Activated CD4-positive, alpha-beta T cell treated with anti-CD3 and anti-CD28 coated beads, Interleukin-10, Interleukin-2, amounts not matched to agents 100 ng/mL and 50 ng/mL, durations not matched to agents 16 hours and 8 hours (primary cell): ENCODE measurements at regions not wholly inside any gene's neighbourhood (a gene's known extent, or its start where the extent isn't known, plus 50 kb on each side); places are given as distances from the start of the nearest gene placed in this dataset.
A peak's percentile ranks its signal among the peaks of the same experiment; 100 is the strongest.
"Not testable (repeated sequence)": the region's sequence is repeated elsewhere in the genome, so short reads cannot be mapped to it uniquely, and the experiment has no call there.

Source experiments
- DNase-seq: peaks from one replicate; pipeline ENCODE4 v3.0.0-alpha.2; 2020

DNA sequence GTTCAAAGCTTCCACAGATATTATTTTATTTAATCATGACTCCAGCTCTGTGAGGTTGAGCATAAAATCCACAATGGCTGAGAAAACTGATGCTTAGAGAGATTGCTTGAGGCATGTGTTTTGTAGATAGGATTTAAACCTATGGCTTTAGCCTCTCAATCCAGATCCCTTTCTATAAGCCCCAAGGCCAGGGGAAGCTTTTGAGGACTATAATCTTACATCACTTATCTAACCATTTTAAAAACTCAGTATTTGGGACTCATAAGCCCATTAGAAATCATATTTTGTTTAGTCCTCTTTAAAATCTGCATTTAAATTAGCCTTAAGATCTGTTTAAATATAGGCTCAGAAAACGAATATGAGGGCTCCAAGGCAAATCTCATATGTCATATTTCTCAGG, 135.4 kb upstream of the SERPINE2 start:
- no peak for DNase-seq

DNA sequence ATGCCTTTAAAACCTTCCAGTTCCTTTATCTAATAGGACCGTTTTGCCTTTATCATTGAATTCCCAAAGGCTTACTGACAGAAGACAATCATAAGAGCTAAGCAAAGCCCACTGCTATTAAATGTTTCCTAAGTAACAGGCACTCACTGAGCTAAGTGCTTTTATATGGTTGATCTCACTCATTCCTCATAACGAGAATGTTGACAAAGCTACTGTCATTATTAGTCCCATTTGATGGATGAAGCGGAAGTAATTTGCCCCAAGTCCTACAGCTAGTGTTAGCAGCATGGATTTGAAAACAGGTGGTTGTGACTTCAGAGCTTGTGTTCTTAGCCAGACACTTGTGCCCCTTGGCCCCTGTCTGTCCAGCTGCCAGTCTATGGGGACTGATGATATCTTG, 134.8 kb upstream of the SERPINE2 start:
- no peak for DNase-seq

DNA sequence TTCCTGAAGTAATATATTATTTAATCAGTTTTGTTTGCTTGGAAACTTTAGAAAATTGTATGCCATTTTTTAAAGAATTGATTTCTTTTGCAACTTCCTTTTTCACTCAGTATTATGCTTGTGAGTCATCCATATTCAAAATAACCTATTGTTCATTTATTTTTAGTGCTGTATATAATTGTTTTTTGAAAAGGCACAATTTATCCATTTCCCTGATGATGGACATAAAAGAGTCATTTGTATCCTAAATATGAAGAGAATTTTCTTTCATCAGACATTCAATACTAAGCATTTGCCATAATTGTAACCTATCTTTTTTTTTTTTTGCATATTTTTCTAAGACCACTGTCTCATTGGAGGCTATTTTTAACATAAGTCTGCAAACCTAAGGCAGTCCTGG, 134.1 kb upstream of the SERPINE2 start:
- DNase-seq = no peak

DNA sequence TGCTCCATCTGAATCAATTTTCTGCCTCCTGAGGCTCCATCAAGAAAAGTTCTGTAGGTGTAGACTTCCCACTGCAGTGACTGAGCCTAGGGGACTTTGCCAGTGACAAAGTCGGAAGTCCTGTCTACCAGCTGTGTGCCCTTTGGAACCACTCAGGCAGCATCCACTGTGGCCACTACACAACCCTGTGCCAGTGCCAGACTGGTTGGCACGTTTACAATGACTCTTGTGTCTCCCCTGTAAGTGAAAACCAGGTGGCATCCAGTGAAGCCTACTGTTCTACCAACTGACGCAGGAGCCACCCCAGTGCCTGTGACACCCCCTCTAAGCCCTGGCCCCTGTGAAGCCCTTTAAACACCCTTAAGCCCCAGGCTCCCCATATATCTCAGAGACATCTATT, 132.1 kb upstream of the SERPINE2 start:
- DNase-seq = no peak

DNA sequence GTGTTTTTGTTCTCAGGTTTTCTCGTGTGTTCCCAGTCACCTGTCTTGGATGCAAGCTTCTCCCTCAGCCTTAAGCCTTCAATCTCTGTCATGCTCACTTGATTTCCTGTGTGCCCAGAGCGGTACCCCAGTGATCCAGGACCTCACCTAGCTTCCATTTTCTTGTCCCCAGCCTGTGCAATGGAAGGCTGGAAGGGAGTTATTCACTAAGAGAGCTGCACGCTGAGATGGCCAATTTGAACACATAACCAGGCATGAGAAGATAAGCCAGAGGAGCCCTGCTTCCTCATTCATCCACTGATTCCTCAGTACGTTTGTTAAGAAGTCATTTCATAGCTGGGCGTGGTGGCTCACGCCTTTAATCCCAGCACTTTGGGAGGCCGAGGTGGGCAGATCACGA, 130.8 kb upstream of the SERPINE2 start:
- no peak for DNase-seq

DNA sequence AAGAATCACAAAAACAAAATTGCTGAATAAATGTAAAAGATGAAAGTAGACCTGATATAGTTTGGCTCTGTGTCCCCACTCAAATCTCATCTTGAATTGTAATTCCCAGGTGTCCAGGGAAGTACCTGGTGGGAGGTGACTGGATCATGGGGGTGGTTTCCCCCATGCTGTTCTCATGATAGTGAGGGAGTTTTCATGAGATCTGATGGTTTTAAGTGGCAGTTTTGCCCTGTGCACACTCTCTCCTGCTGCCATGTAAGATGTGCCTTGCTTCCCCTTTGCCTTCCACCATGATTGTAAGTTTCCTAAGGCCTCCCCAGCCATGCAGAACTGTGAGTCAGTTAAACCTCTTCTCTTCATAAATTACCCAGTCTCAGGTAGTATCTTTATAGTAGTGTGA, 128.7 kb upstream of the SERPINE2 start:
- not testable (repeated sequence) for DNase-seq

DNA sequence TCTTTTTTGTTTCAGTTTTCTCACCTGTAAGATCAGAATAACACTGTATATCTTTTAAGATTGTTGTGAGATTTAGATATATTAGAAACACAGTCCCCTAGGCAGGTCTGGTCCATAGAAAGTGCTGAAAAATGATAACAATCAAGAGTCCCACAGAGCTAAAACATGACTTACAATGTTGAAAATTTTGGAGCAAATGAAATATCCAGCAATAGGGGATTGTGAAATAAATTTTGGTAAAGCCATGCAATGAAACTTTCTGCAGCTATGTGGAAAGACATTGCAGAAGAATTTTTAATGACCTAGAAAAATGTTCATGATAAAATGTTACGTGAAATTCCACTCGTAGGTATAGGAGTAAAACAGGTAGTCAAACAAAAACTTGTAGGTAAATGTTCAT, 127.6 kb upstream of the SERPINE2 start:
- DNase-seq = no peak

DNA sequence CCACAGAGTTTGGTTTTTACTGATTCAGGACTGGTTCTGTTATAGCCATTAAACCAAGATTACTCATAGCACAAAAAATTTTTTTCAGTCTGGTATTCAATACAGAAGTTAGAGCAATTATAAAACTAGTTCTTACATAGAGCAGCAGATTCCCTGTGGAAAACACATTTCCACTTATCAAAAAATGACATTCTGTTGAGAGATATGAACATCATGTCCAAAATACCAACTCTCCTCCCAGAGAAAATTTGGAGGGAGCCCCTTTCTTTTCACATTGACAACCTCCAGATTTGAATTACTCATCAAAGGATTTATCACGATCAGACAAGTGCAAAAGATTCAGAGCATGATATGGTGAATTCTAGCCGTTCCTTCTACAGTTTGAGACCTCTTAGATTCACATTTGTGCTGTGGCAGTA, 126.8 kb upstream of the SERPINE2 start:
- DNase-seq = peak; percentile 31

DNA sequence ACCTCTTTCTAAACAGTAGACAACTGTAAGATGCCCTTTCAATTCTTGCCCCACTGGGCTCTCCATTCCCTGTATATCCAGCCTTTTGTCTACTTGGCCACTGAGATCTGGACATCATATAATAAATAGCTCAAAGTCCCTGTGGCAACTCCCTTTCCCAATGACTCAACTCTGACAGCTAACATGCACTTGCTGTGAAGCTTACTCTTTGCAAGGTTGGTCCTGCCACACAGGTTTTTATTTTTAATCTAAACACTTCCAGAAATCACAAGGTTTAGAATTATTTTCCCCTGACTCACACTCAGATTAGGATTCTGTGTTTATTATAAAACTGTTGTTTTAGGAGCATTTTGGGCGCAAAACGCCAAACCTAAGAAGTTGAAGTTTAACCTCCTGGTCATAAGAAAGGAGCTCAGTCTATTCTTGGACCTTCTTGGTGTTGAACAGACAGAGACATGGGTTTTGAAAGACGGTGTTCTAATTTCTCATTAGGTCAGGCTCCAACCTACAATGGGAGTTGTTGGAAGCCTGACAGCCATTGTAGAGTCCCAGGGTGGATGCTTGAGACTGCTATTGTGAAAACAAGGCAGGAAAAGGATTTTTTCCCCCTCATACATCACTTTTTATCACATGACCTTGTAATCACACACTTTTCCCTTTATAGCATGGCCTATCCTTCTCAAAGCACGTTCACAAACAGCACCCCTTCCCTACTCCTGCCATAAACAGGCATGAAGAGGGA, 124.7 kb upstream of the SERPINE2 start:
- DNase-seq = no peak

DNA sequence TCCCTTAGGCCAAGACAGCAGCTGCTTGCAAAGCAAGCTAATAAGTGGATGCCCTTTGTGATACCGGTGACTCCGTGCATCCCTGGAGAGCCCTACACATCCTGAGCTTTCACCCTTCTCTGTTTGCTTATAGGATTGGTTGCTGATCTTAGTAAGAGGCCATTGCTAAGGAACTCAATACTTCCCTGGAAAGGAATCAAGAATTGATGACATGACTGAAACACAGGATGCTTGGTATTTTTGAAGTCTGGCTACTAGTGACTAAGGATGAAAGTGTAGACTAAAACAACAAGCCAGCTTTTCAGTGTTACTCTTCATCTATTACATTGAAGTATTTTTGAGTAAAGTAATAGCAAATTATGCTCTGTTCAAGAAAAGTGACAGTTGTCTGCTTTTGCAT, 123.0 kb upstream of the SERPINE2 start:
- DNase-seq = peak; percentile 14

DNA sequence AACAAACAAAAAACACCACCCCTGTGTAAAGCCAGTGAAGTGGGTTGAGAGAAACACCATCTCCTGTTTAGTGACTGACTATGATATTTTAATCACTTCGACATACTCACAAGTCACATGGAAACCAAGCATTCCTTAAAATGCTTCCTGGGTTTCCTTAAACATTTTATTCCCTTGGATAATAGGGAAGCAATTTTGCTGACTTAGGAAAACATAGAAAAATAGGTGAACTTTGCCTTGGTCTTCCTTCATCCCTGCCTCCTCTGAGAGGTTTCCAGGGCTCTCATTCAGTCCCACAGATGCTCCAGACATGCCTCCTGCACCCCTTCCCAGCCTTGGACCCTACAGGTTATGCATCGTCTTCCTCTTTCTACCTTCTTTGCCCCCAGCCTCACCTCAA, 122.6 kb upstream of the SERPINE2 start:
- no peak for DNase-seq

DNA sequence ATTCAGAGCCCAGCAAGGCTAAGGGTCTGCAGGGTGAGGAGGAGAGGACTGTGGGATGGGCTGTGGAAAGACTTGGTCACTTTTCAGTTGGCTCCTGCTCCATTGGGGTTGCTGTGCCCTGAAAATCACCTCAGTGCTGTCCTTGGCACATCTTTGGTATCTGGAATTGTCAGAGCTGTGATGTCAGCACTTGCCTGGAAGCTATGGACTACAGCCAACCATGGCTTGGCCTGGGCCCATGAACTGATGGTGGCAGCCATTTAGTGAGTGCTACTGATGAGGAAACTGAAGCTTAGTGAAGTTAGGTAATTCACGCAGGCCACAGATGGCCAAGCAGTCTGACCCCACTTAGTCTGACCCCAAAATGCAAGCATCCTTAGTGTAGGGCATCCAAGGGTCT, 121.8 kb upstream of the SERPINE2 start:
- no peak for DNase-seq

DNA sequence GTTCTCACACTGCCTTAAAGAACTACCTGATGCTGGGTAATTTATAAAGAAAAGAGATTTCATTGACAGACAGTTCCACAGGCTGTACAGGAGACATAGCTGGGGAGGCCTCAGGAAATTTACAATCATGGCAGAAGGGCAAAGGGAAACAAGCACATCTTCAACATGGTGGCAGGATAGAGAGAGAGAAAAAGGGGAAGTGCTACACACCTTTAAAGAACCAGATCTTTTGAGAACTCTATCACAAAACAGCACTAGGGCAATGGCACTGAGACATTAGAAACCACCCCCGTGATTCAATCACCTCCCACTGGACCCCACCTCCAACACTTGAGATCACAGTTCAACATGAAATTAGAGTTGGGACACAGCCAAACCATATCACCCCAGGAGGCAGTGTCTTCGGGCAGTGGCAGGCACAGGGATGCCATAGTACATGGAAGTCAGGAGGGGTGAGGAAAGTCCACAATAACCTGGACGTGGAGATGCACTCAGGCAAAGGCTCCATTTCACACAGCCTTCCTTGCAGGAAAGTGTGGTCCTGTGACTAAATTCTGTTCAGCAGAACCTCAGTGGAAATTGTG, 120.4 kb upstream of the SERPINE2 start:
- no peak for DNase-seq

DNA sequence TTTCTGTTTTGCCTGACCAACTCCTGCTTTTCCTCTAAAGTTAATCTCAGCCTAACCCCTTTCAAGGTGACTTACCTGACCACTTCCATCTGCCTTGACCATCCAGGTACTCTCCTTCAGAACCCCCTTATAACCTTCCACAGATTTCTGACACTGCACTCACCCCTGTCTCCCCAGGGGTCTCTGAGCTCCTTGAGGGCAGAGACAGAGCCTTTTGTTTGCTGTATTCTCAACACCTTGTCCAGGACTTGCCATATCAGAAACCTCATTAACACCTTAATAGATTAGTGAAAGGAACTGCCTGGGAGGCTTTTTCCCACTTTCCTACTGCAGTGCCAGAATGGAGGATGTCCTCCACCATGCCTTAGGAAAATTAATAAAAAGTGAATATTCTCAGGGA, 119.7 kb upstream of the SERPINE2 start:
- no peak for DNase-seq

DNA sequence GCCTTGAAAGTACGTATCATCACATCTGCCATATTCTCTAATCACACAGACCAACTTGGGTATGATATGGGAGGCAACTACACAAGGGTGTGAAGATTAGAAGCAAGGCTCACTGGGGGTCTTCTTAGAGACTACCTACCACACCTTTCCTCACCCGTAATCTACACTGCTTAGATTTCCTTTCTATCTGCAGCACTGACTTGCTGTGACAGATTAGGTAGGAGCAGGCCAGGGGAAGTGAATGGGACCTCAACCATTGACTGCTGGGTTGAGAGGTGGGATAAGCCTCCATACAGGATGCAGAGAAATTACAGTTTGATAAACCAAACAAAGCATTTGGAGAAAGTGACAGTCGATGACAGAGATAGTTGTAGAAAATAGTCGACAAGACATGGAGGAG, 119.0 kb upstream of the SERPINE2 start:
- DNase-seq = no peak

DNA sequence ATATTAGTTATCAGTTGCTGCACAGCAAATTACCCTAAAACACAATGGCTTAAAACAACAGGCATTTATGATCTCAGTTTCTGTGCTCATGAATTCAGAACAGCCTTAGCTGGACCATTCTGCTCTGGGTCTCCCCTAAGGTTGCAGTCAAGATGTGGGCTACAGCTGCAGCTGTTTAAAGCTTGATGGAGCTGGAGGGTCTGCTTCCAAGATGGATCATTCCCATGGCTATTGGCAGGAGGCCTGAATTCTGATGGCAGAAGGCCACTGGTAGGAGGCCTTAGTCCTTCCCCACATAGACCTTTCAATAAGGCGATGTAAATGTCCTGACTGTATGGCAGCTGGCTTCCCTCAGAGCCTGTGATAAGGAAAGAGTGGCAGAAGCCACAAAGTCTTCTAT, 118.6 kb upstream of the SERPINE2 start:
- no peak for DNase-seq

DNA sequence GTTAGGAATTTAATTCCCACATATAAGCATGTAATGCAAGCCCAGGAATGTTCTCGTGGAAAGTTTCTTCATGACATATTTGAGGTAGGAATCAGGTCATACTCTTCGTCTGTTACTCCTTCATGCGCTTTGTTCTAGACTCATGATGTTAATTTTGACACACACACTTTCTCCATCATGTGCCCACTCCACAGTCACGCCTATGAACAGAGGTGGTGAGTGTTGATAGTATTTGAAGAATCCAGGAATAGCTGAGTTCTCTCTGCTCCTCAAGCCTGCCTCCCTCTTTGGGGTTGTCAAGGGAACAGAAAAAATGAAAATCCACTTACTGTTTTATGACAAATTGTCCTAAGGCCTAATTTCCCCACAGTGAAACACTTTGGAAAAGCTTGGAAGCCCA, 117.3 kb upstream of the SERPINE2 start:
- DNase-seq = no peak

DNA sequence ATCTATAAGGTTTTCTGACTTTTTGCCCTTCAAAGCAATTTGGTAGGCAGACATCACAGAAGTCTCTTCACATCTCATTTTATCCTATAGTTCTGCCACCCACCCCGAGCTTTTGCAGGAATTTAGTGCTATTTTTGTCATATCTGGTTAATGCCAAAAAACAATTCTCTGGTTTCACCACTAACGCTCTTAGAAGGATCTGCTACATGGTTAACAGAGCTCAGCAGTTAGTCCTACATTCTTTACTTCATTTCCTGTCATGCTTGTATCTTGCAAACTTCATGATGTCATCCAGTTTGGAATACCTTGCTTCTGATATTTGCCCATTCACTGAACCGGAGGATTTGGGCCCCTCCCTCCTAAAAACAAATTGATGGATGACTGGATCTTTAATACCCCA, 116.8 kb upstream of the SERPINE2 start:
- DNase-seq = no peak

DNA sequence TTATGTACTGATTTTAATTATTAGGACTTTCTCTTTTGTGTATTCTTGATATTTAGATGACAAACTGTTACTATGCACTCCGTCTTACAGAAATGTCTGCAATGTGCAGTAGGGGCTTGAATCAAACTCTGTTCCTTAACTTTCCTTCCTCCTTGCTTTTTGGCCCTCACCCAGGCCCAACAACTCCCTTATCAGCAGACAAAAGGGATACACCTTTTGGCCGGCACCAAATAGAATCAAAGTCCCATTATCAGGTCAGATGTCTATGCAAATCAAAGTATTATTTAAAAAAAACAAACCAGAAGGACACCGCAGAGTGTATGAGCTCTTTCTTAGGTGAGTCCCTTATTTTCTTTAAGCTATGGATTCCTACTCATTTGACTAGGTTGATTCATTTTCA, 116.3 kb upstream of the SERPINE2 start:
- no peak for DNase-seq

DNA sequence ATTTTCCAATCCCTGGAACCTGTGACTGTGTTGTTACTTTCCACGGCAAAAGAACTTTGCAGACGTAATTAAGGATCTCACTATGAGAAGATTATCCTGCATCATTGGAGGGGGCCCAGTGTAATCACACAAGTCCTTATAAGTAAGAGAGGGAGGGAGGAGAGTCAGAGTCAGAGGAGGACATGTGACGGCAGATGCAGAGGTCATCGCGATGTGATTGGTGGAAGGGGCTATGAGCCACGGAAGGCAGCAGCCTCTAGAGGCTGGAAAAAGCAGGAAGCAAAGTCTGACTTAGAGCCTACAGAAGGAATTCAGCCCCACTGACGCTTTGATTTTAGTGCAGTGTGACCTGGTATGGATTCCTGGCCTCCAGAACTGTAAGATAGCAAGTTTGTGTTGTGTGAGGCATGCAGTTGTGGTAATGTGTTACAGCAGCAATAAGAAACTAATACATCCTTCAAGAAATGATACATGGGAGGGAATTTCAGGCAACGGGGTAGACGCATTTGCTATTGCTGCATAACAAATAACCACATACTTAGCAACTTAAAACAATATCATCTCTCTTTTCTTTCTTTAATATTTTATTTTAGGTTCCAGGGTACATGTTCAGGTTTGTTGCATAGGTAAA, 112.7 kb upstream of the SERPINE2 start:
- DNase-seq = no peak

DNA sequence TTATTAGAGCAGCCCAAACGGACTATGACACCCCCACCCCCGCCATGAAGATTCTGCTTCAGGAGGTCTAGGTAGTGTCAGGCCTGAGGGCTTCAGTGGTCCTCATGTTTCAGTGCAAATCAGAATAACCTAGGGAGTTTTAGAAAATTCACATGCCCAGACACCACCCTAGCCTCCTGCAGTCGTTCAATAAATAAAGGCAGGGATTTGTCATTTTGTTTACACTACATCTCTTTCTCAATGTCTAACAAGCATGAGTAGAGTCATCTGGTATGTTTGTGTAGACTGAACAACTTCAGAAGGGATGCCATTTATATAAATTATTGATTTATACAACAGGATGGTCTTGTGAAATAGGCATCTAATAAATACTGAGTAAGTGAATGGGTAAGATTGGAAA, 112.1 kb upstream of the SERPINE2 start:
- DNase-seq = no peak

DNA sequence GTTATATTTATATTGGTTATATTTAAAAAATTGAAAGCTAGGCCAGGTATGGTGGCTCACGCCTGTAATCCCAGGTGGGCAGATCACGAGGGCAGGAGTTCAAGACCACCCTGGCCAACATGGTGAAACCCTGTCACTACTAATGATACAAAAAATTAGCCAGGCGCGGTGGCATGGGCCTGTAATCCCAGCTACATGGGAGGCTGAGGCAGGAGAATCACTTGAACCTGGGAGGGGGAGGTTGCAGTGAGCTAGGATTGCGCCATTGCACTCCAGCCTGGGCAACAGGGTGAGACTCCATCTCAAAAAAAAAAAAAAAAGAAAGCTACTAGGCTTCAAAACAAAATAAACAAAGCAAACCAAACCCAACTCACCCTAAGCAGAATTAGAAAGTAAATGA, 109.0 kb upstream of the SERPINE2 start:
- DNase-seq = not testable (repeated sequence)

DNA sequence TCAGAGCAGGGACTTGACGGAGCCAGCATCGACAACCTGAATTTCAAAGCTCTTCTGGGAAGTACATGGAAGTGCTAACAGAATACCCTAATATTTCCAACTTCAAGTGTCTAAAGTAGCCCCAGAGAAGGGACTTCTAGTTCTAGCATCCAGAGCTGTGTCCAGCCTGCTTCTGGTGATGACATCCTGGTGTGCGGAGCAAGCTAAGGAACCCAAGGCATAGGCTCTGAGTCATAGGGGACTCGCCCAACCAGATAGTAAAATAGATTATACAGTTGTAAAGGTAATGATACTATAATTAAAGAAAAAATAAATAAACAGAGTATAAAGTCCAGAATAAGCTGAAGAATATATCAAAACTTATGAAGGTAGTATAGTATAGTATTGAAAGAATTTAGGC, 108.1 kb upstream of the SERPINE2 start:
- DNase-seq = no peak

DNA sequence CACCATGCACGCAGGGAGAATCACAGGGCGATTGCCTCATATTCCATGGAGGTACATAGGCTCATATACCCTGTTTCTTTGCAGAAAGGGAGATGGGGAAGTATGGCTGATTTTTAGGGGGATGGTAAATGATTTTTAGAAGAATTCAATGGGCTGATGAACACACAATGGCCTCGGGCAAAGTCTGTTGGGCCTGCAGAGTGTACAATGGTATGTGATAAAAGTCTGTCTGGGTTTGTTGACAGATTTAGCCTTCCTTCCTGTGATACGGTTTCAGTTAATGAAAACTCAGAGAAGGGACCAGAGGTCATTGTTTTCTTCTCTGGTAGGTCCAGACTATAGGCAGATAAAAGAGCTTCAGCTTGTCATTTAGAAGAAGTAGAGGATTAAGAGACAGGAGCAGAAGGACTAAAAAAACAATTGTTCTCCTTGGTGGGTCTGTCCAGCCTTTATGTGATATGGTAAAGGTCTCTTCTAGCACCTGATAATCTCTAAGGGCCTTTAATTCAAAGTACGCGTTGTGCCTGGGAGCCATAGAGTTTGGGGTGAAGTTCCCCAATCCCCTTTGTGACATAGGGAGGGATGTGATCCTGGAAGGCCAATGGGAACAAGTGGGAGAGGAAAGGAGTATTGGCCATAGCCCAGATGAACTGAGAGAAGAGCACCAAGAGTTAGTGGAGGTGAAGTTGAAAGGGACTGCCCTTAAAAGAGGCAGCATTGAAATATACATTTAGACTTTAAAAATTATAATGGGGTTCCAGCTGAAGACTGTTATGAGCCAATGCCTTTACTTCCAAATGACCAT, 107.5 kb upstream of the SERPINE2 start:
- no peak for DNase-seq
